Keratinocyte (primary cell): ENCODE measurements at regions not wholly inside any gene's neighbourhood (a gene's known extent, or its start where the extent isn't known, plus 50 kb on each side); places are given as distances from the start of the nearest gene placed in this dataset.

Source experiments
- DNase-seq: peaks from one replicate; pipeline ENCODE4 v3.0.0-alpha.2; 2011; ENCODE audit warnings: low read depth, missing footprints, low spot score
- FAIRE-seq: peaks from 2 replicates; lab custom pipeline; 2011; peaks lifted over from hg19 to GRCh38; lab: Jason Lieb, UNC
- H2AFZ ChIP-seq: 2 replicates; pipeline ENCODE4 v1.6.0; 2012; ENCODE audit warnings: low read length, control low read depth, inconsistent platforms; ENCODE audit not compliant: control insufficient read depth
- H3K27ac ChIP-seq: 2 replicates; pipeline ENCODE4 v1.5.1; 2011; ENCODE audit warnings: low read length; ENCODE audit not compliant: control insufficient read depth, insufficient read depth
- H3K27me3 ChIP-seq: 3 replicates; pipeline ENCODE4 v1.6.0; 2011; ENCODE audit warnings: low read length; ENCODE audit not compliant: control insufficient read depth, insufficient read depth; ENCODE audit errors: extremely low read depth
- H3K36me3 ChIP-seq, 2 experiments: 2 replicates in 1 of 2; 3 replicates in 1 of 2; pipeline ENCODE4 v1.5.1; 2011; ENCODE audit warnings: low read length in 2 of 2, mild to moderate bottlenecking in 1 of 2; ENCODE audit not compliant: control insufficient read depth in 2 of 2, insufficient read depth in 2 of 2; ENCODE audit errors: extremely low read depth in 1 of 2
- H3K4me1 ChIP-seq: 3 replicates; pipeline ENCODE4 v1.5.1; 2011; ENCODE audit warnings: low read length; ENCODE audit not compliant: control insufficient read depth, insufficient read depth; ENCODE audit errors: extremely low read depth
- H3K4me2 ChIP-seq: 3 replicates; pipeline ENCODE4 v1.6.0; 2011; ENCODE audit warnings: low read depth, low read length; ENCODE audit not compliant: control insufficient read depth, insufficient read depth; ENCODE audit errors: extremely low read depth
- H3K4me3 ChIP-seq, 3 experiments: fragments of 200-600 bp in 1 of 3; sonication (generic) in 1 of 3; 2 replicates in 2 of 3; 3 replicates in 1 of 3; pipeline ENCODE4 v1.5.1; 2011 to 2016; ENCODE audit warnings: low read length in 3 of 3, mild to moderate bottlenecking in 3 of 3, control low read depth in 2 of 3, inconsistent platforms in 1 of 3, low read depth in 1 of 3, mixed read lengths in 1 of 3, mixed run types in 1 of 3, moderate library complexity in 1 of 3; ENCODE audit not compliant: control insufficient read depth in 2 of 3, insufficient read depth in 2 of 3; ENCODE audit errors: extremely low read depth in 1 of 3
- H3K79me2 ChIP-seq: 2 replicates; pipeline ENCODE4 v1.6.0; 2012; ENCODE audit warnings: low read length; ENCODE audit not compliant: control insufficient read depth, insufficient read depth
- H3K9ac ChIP-seq: 3 replicates; pipeline ENCODE4 v1.6.0; 2011; ENCODE audit warnings: low read length; ENCODE audit not compliant: control insufficient read depth, insufficient read depth; ENCODE audit errors: extremely low read depth
- H3K9me1 ChIP-seq: 3 replicates; pipeline ENCODE4 v1.6.0; 2011; ENCODE audit warnings: low read length; ENCODE audit not compliant: control insufficient read depth, insufficient read depth; ENCODE audit errors: extremely low read depth
- H3K9me3 ChIP-seq: 2 replicates; pipeline ENCODE4 v1.5.1; 2012; ENCODE audit warnings: low read depth, low read length; ENCODE audit not compliant: control insufficient read depth
- H4K20me1 ChIP-seq: 3 replicates; pipeline ENCODE4 v1.6.0; 2011; ENCODE audit warnings: low read length; ENCODE audit not compliant: control insufficient read depth, insufficient read depth; ENCODE audit errors: extremely low read depth
- EZH2 ChIP-seq: IDR thresholded peaks from one replicate; pipeline ENCODE4 v1.6.1; 2012; ENCODE audit warnings: inconsistent platforms, mild to moderate bottlenecking, low read length, moderate library complexity
- dilution Hi-C: fragments of 300-500 bp; cut with MboI; formaldehyde crosslinking; loops from one replicate; pipeline ENCODE4 v1.7.0; 2020; ENCODE audit warnings: low sequenced_read_pairs; ENCODE audit not compliant: extremely low pct_ligation_motif_present
- TF ChIP-seq, protein P1 (sequence below), 3 experiments: IDR thresholded peaks in 1 of 3; conservative IDR thresholded peaks in 1 of 3; optimal IDR thresholded peaks in 1 of 3; 2 replicates in 2 of 3; 3 replicates in 1 of 3; pipeline versions ENCODE3 to v1.5.1; 2011; ENCODE audit warnings: low read length in 3 of 3, mild to moderate bottlenecking in 3 of 3, moderate library complexity in 2 of 3, control low read depth in 1 of 3, inconsistent platforms in 1 of 3; ENCODE audit not compliant: insufficient read depth in 2 of 3; ENCODE audit errors: extremely low read depth in 1 of 3

DNA sequence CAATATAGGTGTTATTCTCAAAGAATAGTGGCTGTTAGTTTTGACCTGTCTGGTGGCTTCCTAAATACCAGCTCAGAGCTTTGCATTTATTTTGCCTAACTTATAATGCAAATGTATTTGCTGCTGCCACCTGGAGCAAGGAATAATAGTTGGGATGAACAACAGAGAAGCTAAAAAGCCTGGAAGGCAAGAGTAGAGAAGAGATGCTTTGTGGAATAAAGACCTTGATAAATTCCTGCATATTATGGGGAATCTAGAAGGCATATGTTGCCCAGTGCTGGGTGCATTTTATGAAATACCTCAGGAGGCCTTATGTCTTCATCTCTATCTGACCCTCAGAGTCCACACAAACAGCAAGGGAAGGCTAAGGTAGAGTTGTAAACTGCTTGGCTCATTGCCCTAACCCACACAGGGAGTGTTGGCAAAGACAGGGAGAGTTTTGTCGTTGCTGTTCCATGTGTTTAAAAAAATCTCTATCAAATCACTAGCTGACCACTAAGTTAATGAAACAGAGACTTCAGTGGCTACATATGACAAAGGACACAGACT lies 53.7 kb upstream of the SCAF11 start:
- H3K9me3 ChIP-seq: peaks cover 6% of the 10 kb centered on the region
- H3K4me3 ChIP-seq: no peak overlapping the region
- H4K20me1 ChIP-seq: no peaks in the 10 kb centered on the region
- no peaks in the 10 kb centered on the region for H3K79me2 ChIP-seq
- no peak overlapping the region for H2AFZ ChIP-seq
- no peak overlapping the region for H3K27ac ChIP-seq
- H3K36me3 ChIP-seq: no peaks in the 10 kb centered on the region
- no peaks in the 10 kb centered on the region for H3K4me1 ChIP-seq
- dilution Hi-C loops: no loop called here
- H3K27me3 ChIP-seq: no peaks in the 10 kb centered on the region
- H3K9ac ChIP-seq: no peak overlapping the region
- no peak for TF ChIP-seq EZH2
- TF ChIP-seq, protein P1, sequence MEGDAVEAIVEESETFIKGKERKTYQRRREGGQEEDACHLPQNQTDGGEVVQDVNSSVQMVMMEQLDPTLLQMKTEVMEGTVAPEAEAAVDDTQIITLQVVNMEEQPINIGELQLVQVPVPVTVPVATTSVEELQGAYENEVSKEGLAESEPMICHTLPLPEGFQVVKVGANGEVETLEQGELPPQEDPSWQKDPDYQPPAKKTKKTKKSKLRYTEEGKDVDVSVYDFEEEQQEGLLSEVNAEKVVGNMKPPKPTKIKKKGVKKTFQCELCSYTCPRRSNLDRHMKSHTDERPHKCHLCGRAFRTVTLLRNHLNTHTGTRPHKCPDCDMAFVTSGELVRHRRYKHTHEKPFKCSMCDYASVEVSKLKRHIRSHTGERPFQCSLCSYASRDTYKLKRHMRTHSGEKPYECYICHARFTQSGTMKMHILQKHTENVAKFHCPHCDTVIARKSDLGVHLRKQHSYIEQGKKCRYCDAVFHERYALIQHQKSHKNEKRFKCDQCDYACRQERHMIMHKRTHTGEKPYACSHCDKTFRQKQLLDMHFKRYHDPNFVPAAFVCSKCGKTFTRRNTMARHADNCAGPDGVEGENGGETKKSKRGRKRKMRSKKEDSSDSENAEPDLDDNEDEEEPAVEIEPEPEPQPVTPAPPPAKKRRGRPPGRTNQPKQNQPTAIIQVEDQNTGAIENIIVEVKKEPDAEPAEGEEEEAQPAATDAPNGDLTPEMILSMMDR (optimal IDR thresholded peaks at IDR 0.05 in 1 of 3, IDR thresholded peaks at IDR 0.05 in 1 of 3, conservative IDR thresholded peaks at IDR 0.05 in 1 of 3; ENCODE audit: extremely low read depth in 1 of 3, insufficient read depth in 2 of 3, low read length in 3 of 3): no peak
- FAIRE-seq (no peak), DNase-seq (no peak)
- no peaks in the 10 kb centered on the region for H3K9me1 ChIP-seq
- no peak overlapping the region for H3K4me2 ChIP-seq
